HG03442 (cell line): ENCODE measurements at regions not wholly inside any gene's neighbourhood (a gene's known extent, or its start where the extent isn't known, plus 50 kb on each side); places are given as distances from the start of the nearest gene placed in this dataset.

Source experiments
- ATAC-seq: cut with Tn5 transposase; IDR thresholded peaks from one replicate; pipeline ENCODE4 v1.9.1; 2021; ENCODE audit warnings: mild to moderate bottlenecking, moderate library complexity; ENCODE audit not compliant: unreplicated experiment

- no peak for ATAC-seq
These were observed 163.9 kb upstream of the ADGRL3 start for GRCh38 chr4:61036071-61036684.

GRCh38 chr4:61041527-61041926, 158.6 kb upstream of the ADGRL3 start:
- ATAC-seq = no peak

- no peak for ATAC-seq
These were observed 155.3 kb upstream of the ADGRL3 start for GRCh38 chr4:61044837-61045236.

GRCh38 chr4:61049018-61049417, 151.1 kb upstream of the ADGRL3 start:
- no peak for ATAC-seq

- no peak for ATAC-seq
These were observed 132.7 kb upstream of the ADGRL3 start for GRCh38 chr4:61067381-61067780.

- no peak for ATAC-seq
These were observed 132.1 kb upstream of the ADGRL3 start for GRCh38 chr4:61068060-61068459.

- no peak for ATAC-seq
These were observed 131.4 kb upstream of the ADGRL3 start for GRCh38 chr4:61068745-61069144.

- ATAC-seq = no peak
These were observed 129.9 kb upstream of the ADGRL3 start for GRCh38 chr4:61070269-61070668.

- no peak for ATAC-seq
These were observed 120.7 kb upstream of the ADGRL3 start for GRCh38 chr4:61079427-61079826.

GRCh38 chr4:61079976-61080375, 120.2 kb upstream of the ADGRL3 start:
- no peak for ATAC-seq

GRCh38 chr4:61085534-61085933, 114.6 kb upstream of the ADGRL3 start:
- no peak for ATAC-seq

- no peak for ATAC-seq
These were observed 113.8 kb upstream of the ADGRL3 start for GRCh38 chr4:61086357-61086756.

GRCh38 chr4:61086979-61087378, 113.1 kb upstream of the ADGRL3 start:
- ATAC-seq = no peak

GRCh38 chr4:61094854-61095598, 105.1 kb upstream of the ADGRL3 start:
- ATAC-seq = no peak

- ATAC-seq = no peak
These were observed 71.4 kb upstream of the ADGRL3 start for GRCh38 chr4:61128682-61129081.

- no peak for ATAC-seq
These were observed 70.2 kb upstream of the ADGRL3 start for GRCh38 chr4:61129971-61130370.

- no peak for ATAC-seq
These were observed 56.7 kb upstream of the ADGRL3 start for GRCh38 chr4:61143461-61143860.

- ATAC-seq = no peak
These were observed 50.8 kb upstream of the ADGRL3 start for GRCh38 chr4:61149278-61149677.
